ENCODE measurements at regions not wholly inside any gene's neighbourhood (a gene's known extent, or its start where the extent isn't known, plus 50 kb on each side); places are given as distances from the start of the nearest gene placed in this dataset.

DNA sequence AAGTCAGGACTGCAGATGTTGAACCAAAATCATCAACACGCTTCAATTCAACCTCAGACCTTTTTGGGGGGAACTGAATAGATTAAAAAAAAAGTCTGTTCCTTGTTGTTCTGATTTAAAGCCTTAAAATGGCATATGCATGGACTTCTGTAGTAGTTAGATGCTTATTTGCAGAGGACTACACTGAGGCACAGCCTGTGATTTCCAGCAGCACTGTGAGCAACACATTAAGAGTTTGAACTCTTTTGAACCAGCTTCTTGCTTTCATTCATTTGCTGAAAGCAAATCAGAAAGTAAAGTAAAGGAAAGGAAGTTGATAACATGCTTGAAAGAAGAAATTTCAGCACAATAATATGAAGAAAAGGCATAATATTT lies 60.7 kb upstream of the DMAC1 start:
- CTCF ChIA-PET: no interaction called here

GRCh38 chr9:7859701-7860334 lies 60.2 kb upstream of the DMAC1 start:
- POLR2A ChIA-PET: no interaction called here
- Histone ChIP-seq H3K36me3 (ENCODE audit: control insufficient read depth, insufficient read depth, low read length) (no peaks in the 10 kb centered on the region), H3K4me3 (ENCODE audit: low read depth, low read length) (no peak overlapping the region), H3K27me3 (ENCODE audit: control insufficient read depth, insufficient read depth, low read length) (no peaks in the 10 kb centered on the region)
- TF ChIP-seq, protein P1, sequence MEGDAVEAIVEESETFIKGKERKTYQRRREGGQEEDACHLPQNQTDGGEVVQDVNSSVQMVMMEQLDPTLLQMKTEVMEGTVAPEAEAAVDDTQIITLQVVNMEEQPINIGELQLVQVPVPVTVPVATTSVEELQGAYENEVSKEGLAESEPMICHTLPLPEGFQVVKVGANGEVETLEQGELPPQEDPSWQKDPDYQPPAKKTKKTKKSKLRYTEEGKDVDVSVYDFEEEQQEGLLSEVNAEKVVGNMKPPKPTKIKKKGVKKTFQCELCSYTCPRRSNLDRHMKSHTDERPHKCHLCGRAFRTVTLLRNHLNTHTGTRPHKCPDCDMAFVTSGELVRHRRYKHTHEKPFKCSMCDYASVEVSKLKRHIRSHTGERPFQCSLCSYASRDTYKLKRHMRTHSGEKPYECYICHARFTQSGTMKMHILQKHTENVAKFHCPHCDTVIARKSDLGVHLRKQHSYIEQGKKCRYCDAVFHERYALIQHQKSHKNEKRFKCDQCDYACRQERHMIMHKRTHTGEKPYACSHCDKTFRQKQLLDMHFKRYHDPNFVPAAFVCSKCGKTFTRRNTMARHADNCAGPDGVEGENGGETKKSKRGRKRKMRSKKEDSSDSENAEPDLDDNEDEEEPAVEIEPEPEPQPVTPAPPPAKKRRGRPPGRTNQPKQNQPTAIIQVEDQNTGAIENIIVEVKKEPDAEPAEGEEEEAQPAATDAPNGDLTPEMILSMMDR (IDR thresholded peaks at IDR 0.05; ENCODE audit: insufficient read depth, low read depth, low read length): no peak
- CTCF ChIA-PET: no interaction called here
- no peak for DNase-seq (ENCODE audit: low read depth)

More for the DNA sequence above, 60.7 kb upstream of the DMAC1 start:
- Histone ChIP-seq H3K4me3 (ENCODE audit: low read depth, low read length) (no peak overlapping the region), H3K27me3 (ENCODE audit: control insufficient read depth, insufficient read depth, low read length) (no peaks in the 10 kb centered on the region), H3K36me3 (ENCODE audit: control insufficient read depth, insufficient read depth, low read length) (no peaks in the 10 kb centered on the region)
- DNase-seq (ENCODE audit: low read depth): no peak
- POLR2A ChIA-PET: no interaction called here
- TF ChIP-seq, protein P1 (IDR thresholded peaks at IDR 0.05; ENCODE audit: insufficient read depth, low read depth, low read length): no peak

DNA sequence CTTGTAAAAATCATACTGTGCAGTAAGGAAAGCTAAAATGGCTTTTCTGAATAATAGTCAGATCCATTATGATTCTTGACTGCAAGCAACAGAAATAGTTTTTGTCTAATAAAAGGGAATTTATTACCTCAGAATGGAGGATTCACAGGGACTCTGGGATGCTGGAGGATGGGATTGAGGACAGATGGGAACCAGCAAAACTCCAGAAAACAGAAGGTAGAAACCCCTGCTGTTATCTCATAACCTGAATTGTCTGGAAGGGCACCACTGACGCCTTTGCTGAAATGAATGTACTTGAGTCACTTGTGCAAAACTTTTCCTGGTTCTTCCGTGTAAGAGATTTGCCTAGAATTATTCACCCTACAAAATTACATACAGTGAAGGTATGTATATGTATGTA lies 58.6 kb upstream of the DMAC1 start:
- H3K27me3 ChIP-seq (ENCODE audit: control insufficient read depth, insufficient read depth, low read length): no peaks in the 10 kb centered on the region
- H3K4me3 ChIP-seq (ENCODE audit: low read depth, low read length): no peak overlapping the region
- POLR2A ChIA-PET: no interaction called here
- DNase-seq (ENCODE audit: low read depth): no peak
- H3K36me3 ChIP-seq (ENCODE audit: control insufficient read depth, insufficient read depth, low read length): no peaks in the 10 kb centered on the region
- TF ChIP-seq, protein P1 (IDR thresholded peaks at IDR 0.05; ENCODE audit: insufficient read depth, low read depth, low read length): no peak
- CTCF ChIA-PET: interaction anchor here (0.8 kb wide), 1 partner anchor 16 kb away, joined by 3 read pairs; no protein-coding TSS in a partner anchor

GRCh38 chr9:7854763-7855162 lies 55.2 kb upstream of the DMAC1 start:
- no peak for DNase-seq (ENCODE audit: low read depth)
- Histone ChIP-seq H3K4me3 (ENCODE audit: low read depth, low read length) (no peak overlapping the region), H3K27me3 (ENCODE audit: control insufficient read depth, insufficient read depth, low read length) (no peaks in the 10 kb centered on the region), H3K36me3 (ENCODE audit: control insufficient read depth, insufficient read depth, low read length) (no peaks in the 10 kb centered on the region)
- ChIA-PET CTCF (no interaction called here), POLR2A (no interaction called here)
- TF ChIP-seq, protein P1 (IDR thresholded peaks at IDR 0.05; ENCODE audit: insufficient read depth, low read depth, low read length): no peak

All from BJ (cell line).